ENCODE measurements at regions not wholly inside any gene's neighbourhood (a gene's known extent, or its start where the extent isn't known, plus 50 kb on each side); places are given as distances from the start of the nearest gene placed in this dataset.

GRCh38 chr3:168884353-168884903 lies 779.1 kb downstream of the MECOM start:
- DNase-seq: no peak

- DNase-seq: no peak
Observed at GRCh38 chr3:168883145-168883544, 780.4 kb downstream of the MECOM start.

- DNase-seq: no peak
Observed at GRCh38 chr3:168881804-168882203, 781.7 kb downstream of the MECOM start.

- DNase-seq: no peak
Observed at GRCh38 chr3:168878655-168879054, 782.9 kb upstream of the GOLIM4 start.

GRCh38 chr3:168877899-168878298 lies 782.2 kb upstream of the GOLIM4 start:
- DNase-seq: no peak

GRCh38 chr3:168876346-168877035 lies 780.8 kb upstream of the GOLIM4 start:
- DNase-seq: no peak

GRCh38 chr3:168872826-168873225 lies 777.1 kb upstream of the GOLIM4 start:
- DNase-seq: no peak

- no peak for DNase-seq
Observed at GRCh38 chr3:168870892-168871291, 775.2 kb upstream of the GOLIM4 start.

- no peak for DNase-seq
Observed at GRCh38 chr3:168865022-168865551, 769.4 kb upstream of the GOLIM4 start.

- DNase-seq: no peak
Observed at GRCh38 chr3:168864107-168865021, 768.6 kb upstream of the GOLIM4 start.

- DNase-seq: no peak
Observed at GRCh38 chr3:168863561-168863960, 767.8 kb upstream of the GOLIM4 start.

- no peak for DNase-seq
Observed at GRCh38 chr3:168862466-168862865, 766.7 kb upstream of the GOLIM4 start.

GRCh38 chr3:168860592-168860991 lies 764.9 kb upstream of the GOLIM4 start:
- DNase-seq: no peak

GRCh38 chr3:168860028-168860427 lies 764.3 kb upstream of the GOLIM4 start:
- DNase-seq: no peak

GRCh38 chr3:168859574-168859973 lies 763.9 kb upstream of the GOLIM4 start:
- no peak for DNase-seq

GRCh38 chr3:168859143-168859542 lies 763.4 kb upstream of the GOLIM4 start:
- no peak for DNase-seq

- DNase-seq: no peak
Observed at GRCh38 chr3:168858327-168858726, 762.6 kb upstream of the GOLIM4 start.

GRCh38 chr3:168850109-168850508 lies 754.4 kb upstream of the GOLIM4 start:
- no peak for DNase-seq

- no peak for DNase-seq
Observed at GRCh38 chr3:168847291-168847883, 751.7 kb upstream of the GOLIM4 start.

- DNase-seq: no peak
Observed at GRCh38 chr3:168844894-168845482, 749.3 kb upstream of the GOLIM4 start.

- DNase-seq: no peak
Observed at GRCh38 chr3:168844472-168844871, 748.7 kb upstream of the GOLIM4 start.

GRCh38 chr3:168843481-168843880 lies 747.8 kb upstream of the GOLIM4 start:
- no peak for DNase-seq

- no peak for DNase-seq
Observed at GRCh38 chr3:168839653-168840052, 743.9 kb upstream of the GOLIM4 start.

Measured in CD4-positive, alpha-beta T cell treated with Interleukin-1 beta for 1 hour (primary cell).